ENCODE measurements at regions not wholly inside any gene's neighbourhood (a gene's known extent, or its start where the extent isn't known, plus 50 kb on each side); places are given as distances from the start of the nearest gene placed in this dataset.
A peak's percentile ranks its signal among the peaks of the same experiment; 100 is the strongest.

- H3K4me3 ChIP-seq (ENCODE audit: low read depth, low read length, poor library complexity, severe bottlenecking), result no peak overlapping the region
- intact Hi-C loops (cut with micrococcal nuclease; ENCODE audit: unreplicated experiment), result no loop called here
- no TSS peak for BruUV-seq (replicated peaks)
- ChIA-PET CTCF (no interaction called here), POLR2A (ENCODE audit: low non-redundant PET) (no interaction called here)
- H3K36me3 ChIP-seq (ENCODE audit: insufficient read depth, low read length, poor library complexity, severe bottlenecking), result no peaks in the 10 kb centered on the region
- TF ChIP-seq CTCF (conservative IDR thresholded peaks at IDR 0.05; ENCODE audit: low read depth, low read length) (no peak), EZH2 (IDR thresholded peaks at IDR 0.05; ENCODE audit: borderline replicate concordance, low read depth, low read length, poor library complexity, severe bottlenecking) (no peak)
- no peak overlapping the region for H3K27ac ChIP-seq (ENCODE audit: low read depth, low read length, poor library complexity, severe bottlenecking)
- no peaks in the 10 kb centered on the region for H3K4me1 ChIP-seq (ENCODE audit: insufficient read depth, low read length, poor library complexity, severe bottlenecking)
- no peaks in the 10 kb centered on the region for H3K27me3 ChIP-seq (replicated peaks; ENCODE audit: insufficient read depth, low read depth, low read length, poor library complexity)
- DNase-seq (ENCODE audit: low spot score), result peak; percentile 67
- H3K9me3 ChIP-seq (ENCODE audit: low read depth, low read length, poor library complexity, severe bottlenecking), result no peaks in the 10 kb centered on the region
Observed at GRCh38 chr14:42004321-42004720, 397.6 kb downstream of the LRFN5 start.

- H3K27me3 ChIP-seq (replicated peaks; ENCODE audit: insufficient read depth, low read depth, low read length, poor library complexity), result no peaks in the 10 kb centered on the region
- BruUV-seq (replicated peaks), result no TSS peak
- POLR2A ChIA-PET (ENCODE audit: low non-redundant PET), result no interaction called here
- intact Hi-C loops (cut with micrococcal nuclease; ENCODE audit: unreplicated experiment), result no loop called here
- CTCF ChIA-PET, result no interaction called here
- H3K9me3 ChIP-seq (ENCODE audit: low read depth, low read length, poor library complexity, severe bottlenecking), result no peaks in the 10 kb centered on the region
- H3K27ac ChIP-seq (ENCODE audit: low read depth, low read length, poor library complexity, severe bottlenecking), result no peak overlapping the region
- TF ChIP-seq CTCF (conservative IDR thresholded peaks at IDR 0.05; ENCODE audit: low read depth, low read length), result no peak
- no peak for TF ChIP-seq EZH2 (IDR thresholded peaks at IDR 0.05; ENCODE audit: borderline replicate concordance, low read depth, low read length, poor library complexity, severe bottlenecking)
- H3K4me1 ChIP-seq (ENCODE audit: insufficient read depth, low read length, poor library complexity, severe bottlenecking), result no peaks in the 10 kb centered on the region
- DNase-seq (ENCODE audit: low spot score), result no peak
- H3K4me3 ChIP-seq (ENCODE audit: low read depth, low read length, poor library complexity, severe bottlenecking), result no peak overlapping the region
- no peaks in the 10 kb centered on the region for H3K36me3 ChIP-seq (ENCODE audit: insufficient read depth, low read length, poor library complexity, severe bottlenecking)
Observed at GRCh38 chr14:42002141-42002540, 395.5 kb downstream of the LRFN5 start.

- Histone ChIP-seq H3K9me3 (ENCODE audit: low read depth, low read length, poor library complexity, severe bottlenecking) (no peaks in the 10 kb centered on the region), H3K27me3 (replicated peaks; ENCODE audit: insufficient read depth, low read depth, low read length, poor library complexity) (no peaks in the 10 kb centered on the region), H3K4me1 (ENCODE audit: insufficient read depth, low read length, poor library complexity, severe bottlenecking) (no peaks in the 10 kb centered on the region), H3K27ac (ENCODE audit: low read depth, low read length, poor library complexity, severe bottlenecking) (no peak overlapping the region), H3K36me3 (ENCODE audit: insufficient read depth, low read length, poor library complexity, severe bottlenecking) (no peaks in the 10 kb centered on the region), H3K4me3 (ENCODE audit: low read depth, low read length, poor library complexity, severe bottlenecking) (no peak overlapping the region)
- TF ChIP-seq EZH2 (IDR thresholded peaks at IDR 0.05; ENCODE audit: borderline replicate concordance, low read depth, low read length, poor library complexity, severe bottlenecking) (no peak), CTCF (conservative IDR thresholded peaks at IDR 0.05; ENCODE audit: low read depth, low read length) (no peak)
- no TSS peak for BruUV-seq (replicated peaks)
- ChIA-PET POLR2A (ENCODE audit: low non-redundant PET) (no interaction called here), CTCF (no interaction called here)
- DNase-seq (ENCODE audit: low spot score), result no peak
- intact Hi-C loops (cut with micrococcal nuclease; ENCODE audit: unreplicated experiment), result no loop called here
Observed at GRCh38 chr14:42001431-42001830, 394.8 kb downstream of the LRFN5 start.
